HG03469 (cell line): ENCODE measurements at regions not wholly inside any gene's neighbourhood (a gene's known extent, or its start where the extent isn't known, plus 50 kb on each side); places are given as distances from the start of the nearest gene placed in this dataset.

ENCODE experiments used
- ATAC-seq: cut with Tn5 transposase; IDR thresholded peaks from one replicate; pipeline ENCODE4 v1.9.1; 2021; ENCODE audit warnings: mild to moderate bottlenecking, moderate library complexity, moderate number of reproducible peaks; ENCODE audit not compliant: unreplicated experiment

GRCh38 chr3:72569754-72570440 is 278.3 kb downstream of the SHQ1 start:
- no peak for ATAC-seq

- no peak for ATAC-seq
Observed at GRCh38 chr3:72568083-72568482, 280.2 kb downstream of the SHQ1 start.

- no peak for ATAC-seq
Observed at GRCh38 chr3:72567474-72567873, 280.8 kb downstream of the SHQ1 start.

DNA sequence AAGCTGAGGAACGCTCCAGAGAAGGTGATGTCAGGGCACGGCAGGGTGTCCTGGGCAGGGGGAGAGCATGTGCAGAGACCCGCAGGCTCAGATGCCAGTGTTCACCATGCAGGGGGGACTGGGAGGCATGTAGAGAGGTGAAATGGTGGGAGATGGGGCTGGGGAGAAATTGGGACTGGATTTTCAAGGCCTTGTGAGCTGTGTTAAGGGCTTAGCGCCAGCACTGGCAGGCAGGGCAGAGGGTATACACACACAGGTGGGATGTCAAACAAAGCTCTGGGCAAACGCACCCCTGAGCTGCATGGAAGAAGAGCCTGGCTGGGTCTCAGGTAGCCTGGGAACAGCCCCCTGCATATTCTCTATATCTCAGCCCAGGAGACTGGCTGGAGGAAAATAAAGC is 282.7 kb downstream of the SHQ1 start:
- ATAC-seq = no peak

DNA sequence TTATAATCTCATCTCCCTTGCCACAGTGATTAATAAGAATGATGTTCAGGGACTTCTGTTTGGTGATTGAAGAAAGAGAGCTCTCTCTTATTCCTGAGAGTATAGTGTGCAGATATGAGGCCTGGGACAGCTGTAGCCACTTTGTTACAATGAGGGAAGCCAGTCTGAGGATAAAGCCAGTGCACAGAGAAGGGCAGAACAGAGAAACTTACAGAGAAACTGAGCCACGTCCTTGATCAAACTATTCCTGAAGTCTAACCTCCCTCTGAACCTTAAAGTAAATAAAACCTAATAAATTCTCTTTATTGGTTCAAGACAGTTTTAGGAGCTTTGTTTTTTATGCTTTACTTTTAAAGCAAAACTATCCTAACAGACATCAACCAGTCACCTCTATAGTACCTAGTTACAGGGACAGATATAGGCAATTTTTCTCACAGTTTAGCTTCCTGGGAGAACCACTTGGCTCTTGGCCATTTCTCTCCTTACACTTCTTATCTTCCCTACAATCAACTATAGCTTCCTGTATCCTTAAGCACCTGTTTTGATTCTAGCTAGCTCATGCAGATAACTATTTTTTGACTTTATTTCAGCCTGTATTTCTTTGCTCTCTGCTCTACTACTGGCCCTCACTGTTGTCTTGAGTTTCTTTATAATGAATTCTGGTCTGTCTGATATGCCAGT is 284.4 kb downstream of the SHQ1 start:
- ATAC-seq = no peak

- no peak for ATAC-seq
Observed at GRCh38 chr3:72560846-72561675, 287.2 kb downstream of the SHQ1 start.

- ATAC-seq = no peak
Observed at GRCh38 chr3:72559385-72559784, 288.9 kb downstream of the SHQ1 start.

- no peak for ATAC-seq
Observed at GRCh38 chr3:72558001-72558400, 290.2 kb downstream of the SHQ1 start.

DNA sequence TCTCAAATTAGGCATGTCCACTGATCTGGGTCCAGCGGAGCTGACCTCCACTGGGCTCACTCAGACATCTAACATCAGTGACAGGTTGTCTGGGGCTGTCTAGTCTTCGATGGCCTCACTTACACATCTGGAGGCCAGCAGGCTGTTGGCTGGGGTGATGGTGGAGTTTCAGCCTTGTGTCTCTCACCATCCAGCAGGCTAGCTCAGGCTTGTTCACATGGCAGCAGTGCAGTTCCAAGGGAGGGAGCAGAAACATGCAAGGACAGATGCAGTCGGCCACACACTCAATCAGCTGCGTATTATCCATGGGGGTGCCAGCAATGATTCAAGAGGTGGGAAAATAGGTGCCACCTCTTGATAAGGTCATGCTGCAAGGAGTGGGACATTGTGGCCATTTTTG is 292.5 kb downstream of the SHQ1 start:
- no peak for ATAC-seq

- no peak for ATAC-seq
Observed at GRCh38 chr3:72554689-72555088, 293.6 kb downstream of the SHQ1 start.

- ATAC-seq = no peak
Observed at GRCh38 chr3:72553298-72553697, 294.9 kb downstream of the SHQ1 start.

DNA sequence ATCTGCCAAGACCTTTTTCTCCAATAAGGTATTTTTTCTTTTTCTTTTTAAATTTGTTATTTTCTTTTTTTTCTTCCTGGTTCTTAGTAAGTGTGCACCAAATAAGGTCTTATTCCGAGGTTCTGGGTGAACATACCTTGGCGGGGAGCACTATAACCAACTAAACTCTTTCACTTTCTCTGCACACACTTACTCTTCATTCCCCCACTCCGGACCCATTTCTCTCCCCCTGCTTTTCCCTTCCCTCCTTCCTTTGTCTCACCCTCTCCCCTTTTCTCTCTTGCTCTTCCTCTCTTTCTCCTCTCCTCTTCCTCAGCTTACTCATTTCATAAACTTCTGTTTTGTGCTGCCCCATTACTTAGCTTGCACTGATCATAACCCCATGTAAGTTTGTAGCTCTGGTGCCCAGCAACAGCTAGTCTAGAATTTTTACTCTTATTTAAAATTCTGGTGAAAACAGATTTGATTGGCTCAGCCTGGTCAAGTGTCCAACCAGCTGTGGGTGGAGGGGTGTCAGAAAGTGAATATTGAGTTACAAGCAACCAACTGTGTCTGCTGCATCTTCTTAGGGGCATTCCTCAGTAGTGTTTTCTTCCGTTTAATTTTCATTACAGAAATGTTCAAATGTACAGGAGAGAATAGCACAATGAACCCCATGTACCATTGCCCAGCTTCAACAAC is 297.5 kb downstream of the SHQ1 start:
- no peak for ATAC-seq

GRCh38 chr3:72549761-72550581 is 298.3 kb downstream of the SHQ1 start:
- no peak for ATAC-seq

- no peak for ATAC-seq
Observed at GRCh38 chr3:72548981-72549380, 299.3 kb downstream of the SHQ1 start.

GRCh38 chr3:72548461-72548860 is 299.8 kb downstream of the SHQ1 start:
- no peak for ATAC-seq

DNA sequence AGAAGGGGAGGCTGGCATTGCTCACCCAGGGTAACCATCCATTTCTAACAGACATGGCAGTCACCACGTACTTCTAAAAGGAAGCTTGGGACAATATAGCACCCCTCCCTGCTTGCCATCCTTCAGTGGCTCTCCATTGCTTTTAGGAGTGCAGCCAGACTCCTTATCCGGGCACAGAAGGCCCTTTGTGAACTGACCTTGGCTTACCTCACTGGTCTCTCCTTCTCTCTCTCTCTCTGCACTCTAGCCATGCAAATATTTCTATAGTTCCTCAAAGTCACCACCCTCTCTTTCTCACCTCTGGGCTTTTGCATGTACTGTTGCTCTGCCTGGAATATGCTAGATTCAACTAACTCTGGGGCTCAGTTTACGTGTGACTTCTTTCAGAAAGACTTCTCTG is 301.1 kb downstream of the SHQ1 start:
- ATAC-seq = no peak

DNA sequence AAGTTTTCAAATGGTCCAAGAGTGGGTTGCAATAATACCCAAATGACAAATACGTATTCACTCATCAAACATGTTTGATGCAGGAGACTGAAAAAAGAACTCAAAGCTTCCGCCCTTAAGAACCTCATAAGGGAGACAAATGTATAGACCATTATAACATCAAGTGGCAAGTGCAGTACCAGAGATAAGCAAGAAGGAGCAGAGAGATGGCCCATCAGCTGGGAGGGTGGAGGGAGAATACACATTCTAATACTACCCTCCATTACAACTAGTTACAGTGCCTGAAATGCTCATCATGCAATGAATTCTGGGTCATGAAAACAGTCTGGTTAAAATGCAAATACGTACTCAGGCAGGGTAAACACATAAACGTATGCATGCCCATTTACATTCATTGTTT is 304.0 kb downstream of the SHQ1 start:
- no peak for ATAC-seq

- no peak for ATAC-seq
Observed at GRCh38 chr3:72543246-72543645, 305.0 kb downstream of the SHQ1 start.

DNA sequence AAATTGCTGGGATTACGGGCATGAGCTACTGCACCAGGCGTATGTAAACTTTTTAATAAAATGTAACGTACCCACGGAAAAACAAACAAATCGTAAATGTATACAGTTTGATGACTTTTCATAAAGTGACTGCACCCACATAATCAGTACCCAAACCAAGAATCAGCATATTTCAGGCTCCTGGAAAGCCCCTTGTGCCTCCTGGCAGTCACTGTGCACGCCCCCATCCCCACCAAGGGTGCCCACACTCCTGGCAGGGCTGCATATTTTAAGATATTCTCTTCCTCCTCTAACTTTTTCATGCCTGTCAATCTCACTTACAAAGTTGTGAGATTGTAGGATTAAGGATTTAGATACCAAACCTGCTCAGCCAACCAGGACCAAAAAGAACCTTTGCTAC is 305.5 kb downstream of the SHQ1 start:
- no peak for ATAC-seq

DNA sequence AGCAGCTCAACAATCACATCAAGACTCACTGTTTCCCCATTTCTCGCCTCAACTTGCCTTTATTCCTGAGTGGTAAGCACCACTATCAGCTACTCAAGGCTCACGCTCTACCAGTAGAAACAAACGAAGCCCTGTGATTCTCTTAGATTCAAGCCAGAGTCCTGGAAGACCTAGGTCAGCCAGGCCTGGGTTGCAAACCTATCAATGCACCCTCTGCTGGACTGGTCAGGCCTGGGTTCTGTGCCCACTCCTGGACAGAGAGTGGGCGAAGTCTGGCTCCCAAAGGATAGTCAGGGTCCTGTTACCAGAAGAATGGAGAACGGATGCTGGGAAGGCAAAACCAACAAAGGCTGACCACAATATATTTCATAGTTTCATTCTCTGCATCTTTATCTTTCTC is 308.4 kb downstream of the SHQ1 start:
- no peak for ATAC-seq
